ENCODE measurements at regions not wholly inside any gene's neighbourhood (a gene's known extent, or its start where the extent isn't known, plus 50 kb on each side); places are given as distances from the start of the nearest gene placed in this dataset.

DNA sequence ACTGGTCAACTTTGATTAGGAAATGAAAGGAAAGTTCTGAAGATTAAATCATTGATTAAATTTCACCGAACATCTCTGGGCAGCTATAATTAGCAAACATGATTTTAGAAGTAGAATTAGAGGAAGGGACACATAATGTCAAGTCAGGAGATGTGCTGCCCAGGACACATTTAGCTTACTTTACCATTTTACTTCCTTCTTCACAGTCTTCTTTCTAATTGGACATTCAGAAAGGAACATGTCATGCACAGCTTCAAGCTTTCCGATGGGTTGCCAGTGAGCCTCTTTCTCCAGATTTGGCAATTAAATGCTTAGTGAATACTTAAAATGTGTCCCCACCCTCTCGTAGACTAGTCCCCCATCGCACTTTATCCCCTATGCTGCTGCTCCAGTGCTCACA, 234.7 kb downstream of the FAM76B start:
- no peak for TF ChIP-seq EZH2 (IDR thresholded peaks at IDR 0.05; ENCODE audit: low read length, unreplicated experiment)
- TF ChIP-seq, protein P1, sequence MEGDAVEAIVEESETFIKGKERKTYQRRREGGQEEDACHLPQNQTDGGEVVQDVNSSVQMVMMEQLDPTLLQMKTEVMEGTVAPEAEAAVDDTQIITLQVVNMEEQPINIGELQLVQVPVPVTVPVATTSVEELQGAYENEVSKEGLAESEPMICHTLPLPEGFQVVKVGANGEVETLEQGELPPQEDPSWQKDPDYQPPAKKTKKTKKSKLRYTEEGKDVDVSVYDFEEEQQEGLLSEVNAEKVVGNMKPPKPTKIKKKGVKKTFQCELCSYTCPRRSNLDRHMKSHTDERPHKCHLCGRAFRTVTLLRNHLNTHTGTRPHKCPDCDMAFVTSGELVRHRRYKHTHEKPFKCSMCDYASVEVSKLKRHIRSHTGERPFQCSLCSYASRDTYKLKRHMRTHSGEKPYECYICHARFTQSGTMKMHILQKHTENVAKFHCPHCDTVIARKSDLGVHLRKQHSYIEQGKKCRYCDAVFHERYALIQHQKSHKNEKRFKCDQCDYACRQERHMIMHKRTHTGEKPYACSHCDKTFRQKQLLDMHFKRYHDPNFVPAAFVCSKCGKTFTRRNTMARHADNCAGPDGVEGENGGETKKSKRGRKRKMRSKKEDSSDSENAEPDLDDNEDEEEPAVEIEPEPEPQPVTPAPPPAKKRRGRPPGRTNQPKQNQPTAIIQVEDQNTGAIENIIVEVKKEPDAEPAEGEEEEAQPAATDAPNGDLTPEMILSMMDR (conservative IDR thresholded peaks at IDR 0.05; ENCODE audit: low read depth, low read length): no peak
- no peak for TF ChIP-seq EZH2phosphoT487 (IDR thresholded peaks at IDR 0.05; ENCODE audit: borderline replicate concordance, low read length)
